A549 (cell line): ENCODE measurements at regions not wholly inside any gene's neighbourhood (a gene's known extent, or its start where the extent isn't known, plus 50 kb on each side); places are given as distances from the start of the nearest gene placed in this dataset.

ENCODE experiments used
- ATAC-seq, 2 experiments: fragments of 200-7000 bp in 1 of 2; fragments of >200 bp in 1 of 2; cut with Nextera tagmentation in 1 of 2; cut with Tn5 transposase in 1 of 2; 3 replicates each; pipeline versions ENCODE4 v1.8.0 to v1.9.1; 2018 to 2020; ENCODE audit warnings: mild to moderate bottlenecking in 1 of 2, moderate library complexity in 1 of 2
- CTCF ChIA-PET: fragments of 300-600 bp; sonication (Branson Sonifier 250); formaldehyde crosslinking; extraction: SDS; loops from one replicate; lab custom pipeline; 2021; ENCODE audit warnings: antibody characterized with exemption, inconsistent platforms; lab: Yijun Ruan, JAX
- POLR2A ChIA-PET: fragments of 350-600 bp; formaldehyde crosslinking; extraction: SDS; loops from one replicate; lab custom pipeline; 2021; ENCODE audit warnings: antibody characterized with exemption, inconsistent platforms; lab: Yijun Ruan, JAX
- DNase-seq, 2 experiments: peaks; one replicate each; pipeline versions ENCODE4 v3.0.0 to v3.0.0-alpha.2; 2011 to 2016; ENCODE audit warnings: low read depth in 1 of 2, low spot score in 1 of 2
- FAIRE-seq: peaks from 2 replicates; lab custom pipeline; 2011; peaks lifted over from hg19 to GRCh38; lab: Jason Lieb, UNC
- H3K27ac ChIP-seq, 2 experiments: fragments of >200 bp; sonication (Bioruptor Twin); formaldehyde crosslinking; 3 replicates each; pipeline ENCODE4 v1.5.1; 2016 to 2017
- H3K4me1 ChIP-seq: fragments of >200 bp; sonication (Bioruptor Twin); formaldehyde crosslinking; 3 replicates; pipeline ENCODE4 v1.6.1; 2016
- H3K4me2 ChIP-seq: fragments of >200 bp; sonication (Bioruptor Twin); formaldehyde crosslinking; 3 replicates; pipeline ENCODE4 v1.6.1; 2016
- H3K4me3 ChIP-seq: fragments of >200 bp; sonication (Bioruptor Twin); formaldehyde crosslinking; 3 replicates; pipeline ENCODE4 v1.5.1; 2016
- H3K9me3 ChIP-seq: fragments of >200 bp; sonication (Bioruptor Twin); formaldehyde crosslinking; 3 replicates; pipeline ENCODE4 v1.6.1; 2016
- BHLHE40 ChIP-seq: IDR thresholded peaks from 2 replicates; pipeline ENCODE4 v1.6.1; 2012; ENCODE audit warnings: low read depth, low read length, inconsistent platforms
- CBX2 ChIP-seq: fragments of 200-600 bp; sonication (generic); IDR thresholded peaks from 2 replicates; pipeline ENCODE4 v1.6.1; 2016; ENCODE audit warnings: low read depth, mild to moderate bottlenecking, borderline replicate concordance
- CEBPB ChIP-seq, 2 experiments: fragments of >200 bp in 1 of 2; sonication (Bioruptor Twin) in 1 of 2; formaldehyde crosslinking in 1 of 2; IDR thresholded peaks; 2 replicates each; pipeline ENCODE4 v1.6.1; 2012 to 2016
- CHD4 ChIP-seq: fragments of 200-600 bp; sonication (generic); IDR thresholded peaks from 2 replicates; pipeline ENCODE4 v1.6.1; 2016; ENCODE audit warnings: antibody characterized with exemption, mild to moderate bottlenecking, borderline replicate concordance
- EP300 ChIP-seq, 2 experiments: fragments of >200 bp; sonication (Bioruptor Twin); formaldehyde crosslinking; IDR thresholded peaks; 2 replicates in 1 of 2; 3 replicates in 1 of 2; pipeline ENCODE4 v1.6.1; 2016 to 2017
- FOSB ChIP-seq: fragments of 250-450 bp; sonication (Bioruptor Pico); IDR thresholded peaks from 2 replicates; pipeline ENCODE4 v1.5.0; 2020; ENCODE audit warnings: mild to moderate bottlenecking, moderate library complexity
- FOXS1 ChIP-seq: fragments of 250-450 bp; sonication (Bioruptor Pico); IDR thresholded peaks from 2 replicates; pipeline ENCODE4 v1.5.0; 2020; ENCODE audit warnings: mild to moderate bottlenecking, moderate library complexity
- HEYL ChIP-seq: fragments of 250-450 bp; sonication (Bioruptor Pico); IDR thresholded peaks from 2 replicates; pipeline ENCODE4 v1.8.0; 2021; ENCODE audit warnings: mild to moderate bottlenecking, moderate library complexity
- HOXB13 ChIP-seq: fragments of 250-450 bp; sonication (Bioruptor Pico); IDR thresholded peaks from 2 replicates; pipeline ENCODE4 v1.5.0; 2020; ENCODE audit warnings: low read depth, mild to moderate bottlenecking, moderate library complexity
- HOXB5 ChIP-seq: fragments of 250-450 bp; sonication (Bioruptor Pico); IDR thresholded peaks from 2 replicates; pipeline ENCODE4 v1.5.0; 2020; ENCODE audit warnings: mild to moderate bottlenecking, moderate library complexity
- KDM5A ChIP-seq: fragments of 200-600 bp; sonication (generic); IDR thresholded peaks from 2 replicates; pipeline ENCODE4 v1.6.1; 2016; ENCODE audit warnings: antibody characterized with exemption, mild to moderate bottlenecking
- MAFK ChIP-seq: fragments of 450-650 bp; IDR thresholded peaks from 2 replicates; pipeline ENCODE4 v1.6.1; 2014; ENCODE audit not compliant: partially characterized antibody
- MAX ChIP-seq: IDR thresholded peaks from 2 replicates; pipeline ENCODE4 v1.6.1; 2012
- NFE2L2 ChIP-seq: fragments of 150-350 bp; conservative IDR thresholded peaks from 2 replicates; pipeline ENCODE4 v1.6.1; 2014; ENCODE audit warnings: low read length
- NPAS2 ChIP-seq: fragments of 250-450 bp; sonication (Bioruptor Pico); IDR thresholded peaks from 2 replicates; pipeline ENCODE4 v1.8.0; 2022; ENCODE audit warnings: mild to moderate bottlenecking, moderate library complexity, borderline replicate concordance
- PBX3 ChIP-seq: IDR thresholded peaks from 2 replicates; pipeline ENCODE4 v1.6.1; 2012
- PHF8 ChIP-seq: fragments of 200-600 bp; sonication (generic); IDR thresholded peaks from 2 replicates; pipeline ENCODE4 v1.6.1; 2016; ENCODE audit warnings: low read depth, mild to moderate bottlenecking, antibody characterized with exemption, moderate library complexity, borderline replicate concordance
- RAD21 ChIP-seq, 2 experiments: fragments of >200 bp in 1 of 2; sonication (Bioruptor Twin) in 1 of 2; formaldehyde crosslinking in 1 of 2; IDR thresholded peaks in 1 of 2; conservative IDR thresholded peaks in 1 of 2; 2 replicates in 1 of 2; 3 replicates in 1 of 2; pipeline ENCODE4 v1.6.1; 2012 to 2018; ENCODE audit warnings: inconsistent platforms in 1 of 2
- RARB ChIP-seq: fragments of 250-450 bp; sonication (Bioruptor Pico); IDR thresholded peaks from 2 replicates; pipeline ENCODE4 v1.8.0; 2021; ENCODE audit warnings: mild to moderate bottlenecking, moderate library complexity
- RFX5 ChIP-seq: fragments of 450-650 bp; IDR thresholded peaks from 2 replicates; pipeline ENCODE4 v1.7.1; 2014; ENCODE audit warnings: antibody characterized with exemption, mild to moderate bottlenecking, moderate library complexity
- RNF2 ChIP-seq: fragments of 200-600 bp; sonication (generic); IDR thresholded peaks from 2 replicates; pipeline ENCODE4 v1.6.1; 2016; ENCODE audit warnings: low read depth, mild to moderate bottlenecking, antibody characterized with exemption, moderate library complexity, borderline replicate concordance
- TP53 ChIP-seq: fragments of 250-450 bp; sonication (Bioruptor Pico); IDR thresholded peaks from 2 replicates; pipeline ENCODE4 v1.5.0; 2021; ENCODE audit warnings: mild to moderate bottlenecking, moderate library complexity
- ZFP36 ChIP-seq: fragments of 450-650 bp; IDR thresholded peaks from 2 replicates; pipeline ENCODE4 v1.6.1; 2014; ENCODE audit warnings: borderline replicate concordance; ENCODE audit not compliant: partially characterized antibody
- ZNF302 ChIP-seq: fragments of 250-450 bp; sonication (Bioruptor Pico); IDR thresholded peaks from 2 replicates; pipeline ENCODE4 v1.9.0; 2021; ENCODE audit warnings: inconsistent platforms, mild to moderate bottlenecking, moderate library complexity
- WGBS: methylation state at CpG from one replicate; pipeline ENCODE4 v1.1.6; 2017; ENCODE audit errors: missing lambda C conversion rate; 5-methylcytosine and 5-hydroxymethylcytosine counted together
- TF ChIP-seq, protein P1 (sequence below): fragments of 150-350 bp; IDR thresholded peaks from 2 replicates; pipeline ENCODE4 v1.6.1; 2014; ENCODE audit warnings: low read depth, mild to moderate bottlenecking, low read length
- TF ChIP-seq, protein P2 (sequence below): fragments of 250-450 bp; sonication (Bioruptor Pico); IDR thresholded peaks from 2 replicates; pipeline ENCODE4 v1.5.0; 2021; ENCODE audit warnings: mild to moderate bottlenecking, moderate library complexity, borderline replicate concordance

GRCh38 chr4:4776934-4777333 is 82.5 kb upstream of the MSX1 start:
- 50% methylated on average over 5 of the region's 7 CpGs for WGBS
- Histone ChIP-seq H3K27ac (no peak overlapping the region), H3K4me2 (no peak overlapping the region), H3K9me3 (no peaks in the 10 kb centered on the region), H3K4me1 (no peaks in the 10 kb centered on the region), H3K4me3 (no peak overlapping the region)
- no peak for DNase-seq
- ChIA-PET POLR2A (no interaction called here), CTCF (no interaction called here)
- ATAC-seq = no peak
- no peak for FAIRE-seq
- TF ChIP-seq MAX (no peak), MAFK (no peak), TP53 (CRISPR knock-in tag) (no peak), HEYL (no peak), CEBPB (IDR thresholded peaks at IDR 0.05) (no peak), RFX5 (no peak)
- TF ChIP-seq, protein P1, sequence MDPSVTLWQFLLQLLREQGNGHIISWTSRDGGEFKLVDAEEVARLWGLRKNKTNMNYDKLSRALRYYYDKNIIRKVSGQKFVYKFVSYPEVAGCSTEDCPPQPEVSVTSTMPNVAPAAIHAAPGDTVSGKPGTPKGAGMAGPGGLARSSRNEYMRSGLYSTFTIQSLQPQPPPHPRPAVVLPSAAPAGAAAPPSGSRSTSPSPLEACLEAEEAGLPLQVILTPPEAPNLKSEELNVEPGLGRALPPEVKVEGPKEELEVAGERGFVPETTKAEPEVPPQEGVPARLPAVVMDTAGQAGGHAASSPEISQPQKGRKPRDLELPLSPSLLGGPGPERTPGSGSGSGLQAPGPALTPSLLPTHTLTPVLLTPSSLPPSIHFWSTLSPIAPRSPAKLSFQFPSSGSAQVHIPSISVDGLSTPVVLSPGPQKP = no peak

GRCh38 chr4:4776335-4776734 is 83.1 kb upstream of the MSX1 start:
- no peak overlapping the region for H3K27ac ChIP-seq
- no peaks in the 10 kb centered on the region for H3K4me1 ChIP-seq
- TF ChIP-seq CBX2 (no peak), MAX (no peak), FOXS1 (CRISPR knock-in tag) (no peak), MAFK (no peak), NPAS2 (no peak), NFE2L2 (no peak), PHF8 (no peak)
- TF ChIP-seq, protein P2, sequence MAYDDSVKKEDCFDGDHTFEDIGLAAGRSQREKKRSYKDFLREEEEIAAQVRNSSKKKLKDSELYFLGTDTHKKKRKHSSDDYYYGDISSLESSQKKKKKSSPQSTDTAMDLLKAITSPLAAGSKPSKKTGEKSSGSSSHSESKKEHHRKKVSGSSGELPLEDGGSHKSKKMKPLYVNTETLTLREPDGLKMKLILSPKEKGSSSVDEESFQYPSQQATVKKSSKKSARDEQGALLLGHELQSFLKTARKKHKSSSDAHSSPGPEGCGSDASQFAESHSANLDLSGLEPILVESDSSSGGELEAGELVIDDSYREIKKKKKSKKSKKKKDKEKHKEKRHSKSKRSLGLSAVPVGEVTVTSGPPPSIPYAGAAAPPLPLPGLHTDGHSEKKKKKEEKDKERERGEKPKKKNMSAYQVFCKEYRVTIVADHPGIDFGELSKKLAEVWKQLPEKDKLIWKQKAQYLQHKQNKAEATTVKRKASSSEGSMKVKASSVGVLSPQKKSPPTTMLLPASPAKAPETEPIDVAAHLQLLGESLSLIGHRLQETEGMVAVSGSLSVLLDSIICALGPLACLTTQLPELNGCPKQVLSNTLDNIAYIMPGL = no peak
- H3K4me3 ChIP-seq = no peak overlapping the region
- H3K9me3 ChIP-seq = no peaks in the 10 kb centered on the region
- no peak overlapping the region for H3K4me2 ChIP-seq
- ChIA-PET POLR2A (no interaction called here), CTCF (no interaction called here)
- WGBS = 41% methylated on average over 9 of the region's 9 CpGs
- DNase-seq = no peak
- FAIRE-seq = no peak
- ATAC-seq = no peak

DNA sequence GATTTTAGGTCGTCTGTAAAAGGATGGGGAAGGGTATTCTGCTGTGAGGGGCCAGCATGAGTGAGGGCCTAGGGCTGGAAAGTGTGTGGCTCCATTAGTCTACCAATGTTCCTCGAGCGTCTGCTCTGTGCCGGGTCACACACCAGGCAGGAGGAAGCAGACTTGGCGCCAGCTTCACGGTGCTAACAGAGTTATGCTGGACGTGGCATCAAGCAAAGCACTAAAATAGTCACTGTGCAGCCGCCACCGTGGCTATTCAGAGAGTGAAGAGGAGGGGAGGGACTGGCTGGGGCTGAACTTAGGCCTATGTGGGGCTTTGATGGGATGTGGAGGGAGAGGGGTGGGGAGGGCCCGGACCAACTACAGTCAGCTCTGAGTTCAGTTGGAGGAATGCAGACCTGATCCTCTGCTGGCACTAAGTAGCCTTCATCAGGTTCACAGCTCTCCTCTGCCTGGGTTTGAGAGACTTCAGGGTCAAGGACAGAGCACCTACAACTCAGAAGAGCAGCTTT is 83.9 kb upstream of the MSX1 start:
- H3K4me1 ChIP-seq = no peaks in the 10 kb centered on the region
- 64% methylated on average over 8 of the region's 10 CpGs for WGBS
- H3K4me2 ChIP-seq = no peak overlapping the region
- no peak overlapping the region for H3K27ac ChIP-seq
- ChIA-PET CTCF (no interaction called here), POLR2A (no interaction called here)
- H3K4me3 ChIP-seq = no peak overlapping the region
- FAIRE-seq = no peak
- no peak for DNase-seq
- no peak for ATAC-seq
- no peaks in the 10 kb centered on the region for H3K9me3 ChIP-seq
- no peak for TF ChIP-seq RAD21 (conservative IDR thresholded peaks at IDR 0.05 in 1 of 2, IDR thresholded peaks at IDR 0.05 in 1 of 2)
- TF ChIP-seq NPAS2 = no peak
- TF ChIP-seq HOXB13 (CRISPR knock-in tag) = no peak
- TF ChIP-seq, protein P2 = no peak
- TF ChIP-seq HOXB5 (CRISPR knock-in tag) = no peak
- TF ChIP-seq KDM5A = no peak
- no peak for TF ChIP-seq TP53 (CRISPR knock-in tag)
- no peak for TF ChIP-seq RNF2
- TF ChIP-seq CEBPB (IDR thresholded peaks at IDR 0.05) = no peak
- TF ChIP-seq, protein P1 = no peak
- TF ChIP-seq BHLHE40 = no peak
- TF ChIP-seq RARB (CRISPR knock-in tag) = no peak
- no peak for TF ChIP-seq EP300 (IDR thresholded peaks at IDR 0.05)
- TF ChIP-seq CHD4 = no peak
- TF ChIP-seq PBX3 = no peak
- no peak for TF ChIP-seq ZFP36
- no peak for TF ChIP-seq FOSB
- TF ChIP-seq ZNF302 (CRISPR knock-in tag) = no peak
